ENCODE measurements at regions not wholly inside any gene's neighbourhood (a gene's known extent, or its start where the extent isn't known, plus 50 kb on each side); places are given as distances from the start of the nearest gene placed in this dataset.

DNA sequence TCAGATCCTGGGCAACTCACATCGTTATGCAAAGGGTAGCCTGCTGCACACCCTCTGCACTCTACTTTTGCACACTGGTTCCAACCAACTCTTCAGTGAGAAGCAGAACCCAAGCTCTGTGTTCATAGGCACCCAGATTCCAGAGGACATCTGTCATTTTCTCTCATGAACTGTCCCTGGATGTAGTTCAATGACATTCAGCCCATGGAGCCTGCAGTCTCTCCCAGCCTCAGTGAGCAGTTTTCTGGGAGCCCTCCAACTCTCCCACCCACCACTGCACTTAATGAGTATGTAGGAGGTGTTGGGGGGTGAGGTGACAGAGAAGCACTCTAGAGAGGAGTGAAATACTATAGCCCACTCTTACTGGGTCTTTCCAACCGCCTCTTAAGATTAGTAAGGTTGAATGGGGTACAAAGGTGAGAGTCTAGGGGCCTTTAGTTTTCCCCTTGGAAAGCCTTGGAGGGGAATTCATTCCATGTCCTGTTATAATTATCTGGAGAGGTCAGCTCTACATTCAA lies 58.1 kb upstream of the APOBEC4 start:
- POLR2A ChIA-PET: no interaction called here
- intact Hi-C loops (cut with micrococcal nuclease; ENCODE audit: unreplicated experiment) (no loop called here), in situ Hi-C loops (cut with HindIII; ENCODE audit: extremely low pct_ligation_motif_present, low pct_unique_long_range_greater_than_20kb) (no loop called here)
- Histone ChIP-seq H2AFZ (ENCODE audit: low read length) (no peak overlapping the region), H3K4me1 (ENCODE audit: insufficient read depth, low read length) (no peaks in the 10 kb centered on the region), H3K27me3 (ENCODE audit: control insufficient read depth in 1 of 2, insufficient read depth in 2 of 2, low read length in 2 of 2) (no peaks in the 10 kb centered on the region), H3K9me3 (ENCODE audit: low read length) (no peaks in the 10 kb centered on the region), H3K4me3 (replicated peaks in 1 of 3; ENCODE audit: insufficient read depth in 1 of 3, low read depth in 2 of 3, low read length in 3 of 3) (no peak overlapping the region), H3K36me3 (replicated peaks in 1 of 2; ENCODE audit: control insufficient read depth in 1 of 2, insufficient read depth in 2 of 2, low read length in 2 of 2) (no peaks in the 10 kb centered on the region; a peak in 1 of 5 replicates), H3K79me2 (ENCODE audit: insufficient read depth, low read length) (no peaks in the 10 kb centered on the region), H3K27ac (ENCODE audit: extremely low read length, insufficient read depth, low read length) (no peak overlapping the region), H3K4me2 (ENCODE audit: low read depth, low read length) (no peak overlapping the region), H3K9ac (ENCODE audit: insufficient read depth, low read depth, low read length) (no peak overlapping the region), H4K20me1 (ENCODE audit: insufficient read depth, low read length) (no peaks in the 10 kb centered on the region)
- no peak for DNase-seq (ENCODE audit: low spot score)
- TF ChIP-seq SP140L (CRISPR knock-in tag; IDR thresholded peaks at IDR 0.05; ENCODE audit: borderline replicate concordance) (no peak), ZNF577 (CRISPR knock-in tag; IDR thresholded peaks at IDR 0.05; ENCODE audit: borderline replicate concordance, low read depth) (no peak), ZNF781 (CRISPR knock-in tag; IDR thresholded peaks at IDR 0.05; ENCODE audit: borderline replicate concordance, not compliant biosample characterization) (no peak), ZSCAN30 (CRISPR knock-in tag; IDR thresholded peaks at IDR 0.05) (no peak), KLF6 (CRISPR knock-in tag; IDR thresholded peaks at IDR 0.05) (no peak), TBP (CRISPR knock-in tag; IDR thresholded peaks at IDR 0.05) (no peak), ZNF121 (CRISPR knock-in tag; IDR thresholded peaks at IDR 0.05) (no peak), ZNF260 (CRISPR knock-in tag; IDR thresholded peaks at IDR 0.05; ENCODE audit: borderline replicate concordance, low read depth) (no peak), POLR2A (IDR thresholded peaks at IDR 0.05; ENCODE audit: insufficient read depth in 1 of 2, low read depth in 2 of 2, low read length in 2 of 2) (no peak), RCOR2 (CRISPR knock-in tag; IDR thresholded peaks at IDR 0.05) (no peak), ZNF468 (CRISPR knock-in tag; IDR thresholded peaks at IDR 0.05) (no peak)
- TF ChIP-seq, protein P1, sequence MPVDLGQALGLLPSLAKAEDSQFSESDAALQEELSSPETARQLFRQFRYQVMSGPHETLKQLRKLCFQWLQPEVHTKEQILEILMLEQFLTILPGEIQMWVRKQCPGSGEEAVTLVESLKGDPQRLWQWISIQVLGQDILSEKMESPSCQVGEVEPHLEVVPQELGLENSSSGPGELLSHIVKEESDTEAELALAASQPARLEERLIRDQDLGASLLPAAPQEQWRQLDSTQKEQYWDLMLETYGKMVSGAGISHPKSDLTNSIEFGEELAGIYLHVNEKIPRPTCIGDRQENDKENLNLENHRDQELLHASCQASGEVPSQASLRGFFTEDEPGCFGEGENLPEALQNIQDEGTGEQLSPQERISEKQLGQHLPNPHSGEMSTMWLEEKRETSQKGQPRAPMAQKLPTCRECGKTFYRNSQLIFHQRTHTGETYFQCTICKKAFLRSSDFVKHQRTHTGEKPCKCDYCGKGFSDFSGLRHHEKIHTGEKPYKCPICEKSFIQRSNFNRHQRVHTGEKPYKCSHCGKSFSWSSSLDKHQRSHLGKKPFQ (CRISPR knock-in tag; IDR thresholded peaks at IDR 0.05; ENCODE audit: insufficient replicate concordance): no peak
- FAIRE-seq: no peak
- CTCF ChIA-PET (ENCODE audit: low intra/inter-chr PET ratio, low total read pairs): no interaction called here
- ATAC-seq: no peak
- no TSS peak for BruUV-seq (replicated peaks)
- 93% methylated on average over 1 of the region's 2 CpGs for WGBS (ENCODE audit: low lambda C conversion rate)

Data from HepG2 (cell line).